ENCODE measurements at regions not wholly inside any gene's neighbourhood (a gene's known extent, or its start where the extent isn't known, plus 50 kb on each side); places are given as distances from the start of the nearest gene placed in this dataset.

DNA sequence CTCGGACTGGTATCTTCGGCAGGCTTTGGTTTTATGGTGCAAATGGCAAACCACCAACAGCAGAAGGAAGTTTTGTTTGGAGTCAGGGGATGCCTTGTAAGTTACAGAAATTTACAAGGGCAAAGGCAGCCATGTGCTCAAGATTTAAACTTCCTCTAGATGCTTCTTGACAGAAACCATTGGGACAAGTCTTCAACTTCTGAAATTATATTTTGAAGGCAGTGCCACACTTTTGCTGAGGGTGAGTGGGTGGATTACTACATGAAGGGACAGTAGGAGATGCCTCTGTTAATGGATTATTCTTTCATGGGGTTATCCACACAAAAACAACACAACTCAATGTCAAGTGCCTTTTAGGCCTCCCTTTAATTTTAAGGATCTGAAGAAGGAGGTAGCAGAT is 97.9 kb downstream of the VAPA start:
- H3K4me3 Mint-ChIP-seq (ENCODE audit: unreplicated experiment) = no peak overlapping the region
- H3K27ac ChIP-seq (ENCODE audit: low read depth, low read length) = no peak overlapping the region
- no peaks in the 10 kb centered on the region for H3K9me3 Mint-ChIP-seq (ENCODE audit: unreplicated experiment)
- H3K4me1 Mint-ChIP-seq (ENCODE audit: low read depth, unreplicated experiment) = peaks cover 21% of the 10 kb centered on the region
- H3K79me2 ChIP-seq (ENCODE audit: insufficient read depth, low read length) = no peaks in the 10 kb centered on the region
- no peak overlapping the region for H3K27ac Mint-ChIP-seq (ENCODE audit: unreplicated experiment)
- no peaks in the 10 kb centered on the region for H3K36me3 ChIP-seq (ENCODE audit: insufficient read depth, low read length)
- H3K4me1 ChIP-seq (ENCODE audit: insufficient read depth, low read length) = peaks cover 29% of the 10 kb centered on the region
- H4K20me1 ChIP-seq (ENCODE audit: insufficient read depth, low read length) = no peaks in the 10 kb centered on the region
- H3K36me3 Mint-ChIP-seq (ENCODE audit: low read depth, unreplicated experiment) = no peaks in the 10 kb centered on the region
- peaks cover 12% of the 10 kb centered on the region for H3K27me3 Mint-ChIP-seq (ENCODE audit: low read depth, unreplicated experiment)
- no peak overlapping the region for H3K4me2 ChIP-seq (ENCODE audit: low read length)
- H3K4me3 ChIP-seq (ENCODE audit: insufficient read depth, low read depth, low read length) = no peak overlapping the region
- no peaks in the 10 kb centered on the region for H3K27me3 ChIP-seq (ENCODE audit: insufficient read depth, low read length)
- no peak overlapping the region for H2AFZ ChIP-seq (ENCODE audit: low read depth, low read length)
- FAIRE-seq (no peak), DNase-seq (ENCODE audit: low read depth) (no peak)
- H3K9me3 ChIP-seq (ENCODE audit: insufficient read depth, low read depth, low read length) = no peaks in the 10 kb centered on the region
- TF ChIP-seq, protein P1, sequence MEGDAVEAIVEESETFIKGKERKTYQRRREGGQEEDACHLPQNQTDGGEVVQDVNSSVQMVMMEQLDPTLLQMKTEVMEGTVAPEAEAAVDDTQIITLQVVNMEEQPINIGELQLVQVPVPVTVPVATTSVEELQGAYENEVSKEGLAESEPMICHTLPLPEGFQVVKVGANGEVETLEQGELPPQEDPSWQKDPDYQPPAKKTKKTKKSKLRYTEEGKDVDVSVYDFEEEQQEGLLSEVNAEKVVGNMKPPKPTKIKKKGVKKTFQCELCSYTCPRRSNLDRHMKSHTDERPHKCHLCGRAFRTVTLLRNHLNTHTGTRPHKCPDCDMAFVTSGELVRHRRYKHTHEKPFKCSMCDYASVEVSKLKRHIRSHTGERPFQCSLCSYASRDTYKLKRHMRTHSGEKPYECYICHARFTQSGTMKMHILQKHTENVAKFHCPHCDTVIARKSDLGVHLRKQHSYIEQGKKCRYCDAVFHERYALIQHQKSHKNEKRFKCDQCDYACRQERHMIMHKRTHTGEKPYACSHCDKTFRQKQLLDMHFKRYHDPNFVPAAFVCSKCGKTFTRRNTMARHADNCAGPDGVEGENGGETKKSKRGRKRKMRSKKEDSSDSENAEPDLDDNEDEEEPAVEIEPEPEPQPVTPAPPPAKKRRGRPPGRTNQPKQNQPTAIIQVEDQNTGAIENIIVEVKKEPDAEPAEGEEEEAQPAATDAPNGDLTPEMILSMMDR (IDR thresholded peaks at IDR 0.05; ENCODE audit: insufficient read depth, low read depth, low read length) = no peak
- TF ChIP-seq EZH2 (IDR thresholded peaks at IDR 0.05; ENCODE audit: insufficient read depth, low read length) = no peak
- H3K9ac ChIP-seq (ENCODE audit: low read length) = no peak overlapping the region

DNA sequence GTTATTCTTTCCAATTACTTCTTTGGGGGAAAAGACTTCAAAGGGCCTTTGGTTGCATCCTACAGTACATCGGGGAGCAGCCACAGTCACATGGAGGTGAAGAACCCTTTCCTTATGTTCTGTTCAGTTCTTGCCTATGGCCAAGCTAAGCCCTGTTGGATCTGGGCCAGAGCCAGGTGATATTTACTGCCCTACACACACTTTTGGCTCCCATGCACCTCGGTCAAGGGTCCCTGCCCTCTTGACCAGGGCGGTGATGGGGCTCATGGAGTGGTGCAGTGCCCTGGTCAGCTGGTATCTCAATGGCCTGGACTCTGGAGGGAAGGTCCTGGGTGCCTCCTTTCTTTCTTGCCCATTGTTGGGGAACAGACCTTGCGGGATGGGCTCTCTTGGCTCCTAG is 98.7 kb downstream of the VAPA start:
- H3K9me3 Mint-ChIP-seq (ENCODE audit: unreplicated experiment) = no peaks in the 10 kb centered on the region
- Histone ChIP-seq H4K20me1 (ENCODE audit: insufficient read depth, low read length) (no peaks in the 10 kb centered on the region), H3K36me3 (ENCODE audit: insufficient read depth, low read length) (no peaks in the 10 kb centered on the region), H3K4me2 (ENCODE audit: low read length) (no peak overlapping the region), H2AFZ (ENCODE audit: low read depth, low read length) (no peak overlapping the region), H3K79me2 (ENCODE audit: insufficient read depth, low read length) (no peaks in the 10 kb centered on the region), H3K9ac (ENCODE audit: low read length) (no peak overlapping the region), H3K9me3 (ENCODE audit: insufficient read depth, low read depth, low read length) (no peaks in the 10 kb centered on the region), H3K27ac (ENCODE audit: low read depth, low read length) (no peak overlapping the region), H3K27me3 (ENCODE audit: insufficient read depth, low read length) (no peaks in the 10 kb centered on the region), H3K4me3 (ENCODE audit: insufficient read depth, low read depth, low read length) (no peak overlapping the region), H3K4me1 (ENCODE audit: insufficient read depth, low read length) (peaks cover 35% of the 10 kb centered on the region)
- DNase-seq (ENCODE audit: low read depth) (no peak), FAIRE-seq (no peak)
- H3K27me3 Mint-ChIP-seq (ENCODE audit: low read depth, unreplicated experiment) = peaks cover 11% of the 10 kb centered on the region
- H3K36me3 Mint-ChIP-seq (ENCODE audit: low read depth, unreplicated experiment) = no peaks in the 10 kb centered on the region
- peaks cover 26% of the 10 kb centered on the region for H3K4me1 Mint-ChIP-seq (ENCODE audit: low read depth, unreplicated experiment)
- TF ChIP-seq, protein P1 (IDR thresholded peaks at IDR 0.05; ENCODE audit: insufficient read depth, low read depth, low read length) = no peak
- TF ChIP-seq EZH2 (IDR thresholded peaks at IDR 0.05; ENCODE audit: insufficient read depth, low read length) = no peak
- no peak overlapping the region for H3K4me3 Mint-ChIP-seq (ENCODE audit: unreplicated experiment)
- H3K27ac Mint-ChIP-seq (ENCODE audit: unreplicated experiment) = no peak overlapping the region

DNA sequence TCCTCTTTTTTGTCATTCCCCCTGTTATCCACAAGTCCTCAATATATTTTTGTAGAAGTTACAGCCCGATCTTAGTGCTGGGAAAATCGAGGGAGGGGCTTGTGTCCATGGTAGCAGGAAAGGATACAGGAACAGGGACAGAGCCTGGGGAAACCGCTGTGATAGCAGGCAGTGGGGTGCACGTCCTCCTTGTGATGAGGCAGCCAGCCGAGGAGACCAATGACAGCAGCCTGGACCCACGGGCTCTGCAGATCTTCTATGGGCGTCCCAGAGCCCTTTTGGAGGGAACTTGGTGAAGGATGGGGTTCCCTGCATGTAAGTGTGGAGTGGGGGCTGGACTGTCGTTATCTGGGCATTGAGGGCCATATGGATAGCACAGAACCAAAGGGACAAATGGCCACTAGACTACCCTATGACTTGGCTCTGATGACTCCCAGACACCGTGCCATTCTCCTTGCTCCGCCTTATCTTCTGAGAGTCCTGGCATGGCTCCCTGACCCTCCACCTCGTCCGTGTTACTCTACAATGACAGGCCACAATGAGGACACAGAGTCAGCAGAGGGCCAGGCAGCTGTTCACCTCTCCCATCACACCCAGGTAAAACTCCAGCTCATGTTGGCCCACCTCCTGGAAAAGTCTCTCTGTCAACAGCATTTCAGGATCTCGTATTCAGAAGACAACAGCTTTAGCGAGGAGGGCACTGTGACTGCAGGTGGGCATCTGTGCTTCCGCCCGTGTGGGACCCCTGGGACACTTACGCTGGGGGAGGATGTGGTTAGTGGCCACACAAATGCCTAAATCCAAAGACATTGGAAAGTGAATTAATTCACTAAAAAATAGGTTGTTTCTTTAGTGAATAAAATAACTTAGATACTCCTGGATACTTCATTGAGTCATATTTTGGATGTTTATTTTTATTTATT is 100.1 kb downstream of the VAPA start:
- Histone ChIP-seq H3K36me3 (ENCODE audit: insufficient read depth, low read length) (no peaks in the 10 kb centered on the region), H4K20me1 (ENCODE audit: insufficient read depth, low read length) (no peaks in the 10 kb centered on the region), H3K4me1 (ENCODE audit: insufficient read depth, low read length) (peaks cover 35% of the 10 kb centered on the region), H3K9ac (ENCODE audit: low read length) (no peak overlapping the region), H3K79me2 (ENCODE audit: insufficient read depth, low read length) (no peaks in the 10 kb centered on the region), H3K4me3 (ENCODE audit: insufficient read depth, low read depth, low read length) (no peak overlapping the region), H3K4me2 (ENCODE audit: low read length) (no peak overlapping the region), H2AFZ (ENCODE audit: low read depth, low read length) (no peak overlapping the region), H3K9me3 (ENCODE audit: insufficient read depth, low read depth, low read length) (no peaks in the 10 kb centered on the region), H3K27me3 (ENCODE audit: insufficient read depth, low read length) (no peaks in the 10 kb centered on the region), H3K27ac (ENCODE audit: low read depth, low read length) (no peak overlapping the region)
- Mint-ChIP-seq H3K36me3 (ENCODE audit: low read depth, unreplicated experiment) (no peaks in the 10 kb centered on the region), H3K27ac (ENCODE audit: unreplicated experiment) (no peak overlapping the region), H3K9me3 (ENCODE audit: unreplicated experiment) (no peaks in the 10 kb centered on the region), H3K4me3 (ENCODE audit: unreplicated experiment) (no peak overlapping the region), H3K4me1 (ENCODE audit: low read depth, unreplicated experiment) (peaks cover 26% of the 10 kb centered on the region), H3K27me3 (ENCODE audit: low read depth, unreplicated experiment) (peaks cover 6% of the 10 kb centered on the region)
- DNase-seq (ENCODE audit: low read depth) = no peak
- no peak for TF ChIP-seq EZH2 (IDR thresholded peaks at IDR 0.05; ENCODE audit: insufficient read depth, low read length)
- TF ChIP-seq, protein P1 (IDR thresholded peaks at IDR 0.05; ENCODE audit: insufficient read depth, low read depth, low read length) = no peak
- no peak for FAIRE-seq

All from astrocyte (in vitro differentiated cells and primary cell).